ENCODE measurements at regions not wholly inside any gene's neighbourhood (a gene's known extent, or its start where the extent isn't known, plus 50 kb on each side); places are given as distances from the start of the nearest gene placed in this dataset.

- H3K9me3 ChIP-seq: no peaks in the 10 kb centered on the region
- no peaks in the 10 kb centered on the region for H3K36me3 ChIP-seq
- no peak overlapping the region for H3K4me3 ChIP-seq
- H3K27me3 ChIP-seq: no peaks in the 10 kb centered on the region
- H3K27ac ChIP-seq: no peak overlapping the region
- no peaks in the 10 kb centered on the region for H3K4me1 ChIP-seq
- DNase-seq: no peak
- TF ChIP-seq POLR2A (IDR thresholded peaks at IDR 0.05) (no peak), CTCF (IDR thresholded peaks at IDR 0.05) (no peak)
Measured at GRCh38 chr13:86932776-86933334, 738.3 kb upstream of the SLITRK5 start.

DNA sequence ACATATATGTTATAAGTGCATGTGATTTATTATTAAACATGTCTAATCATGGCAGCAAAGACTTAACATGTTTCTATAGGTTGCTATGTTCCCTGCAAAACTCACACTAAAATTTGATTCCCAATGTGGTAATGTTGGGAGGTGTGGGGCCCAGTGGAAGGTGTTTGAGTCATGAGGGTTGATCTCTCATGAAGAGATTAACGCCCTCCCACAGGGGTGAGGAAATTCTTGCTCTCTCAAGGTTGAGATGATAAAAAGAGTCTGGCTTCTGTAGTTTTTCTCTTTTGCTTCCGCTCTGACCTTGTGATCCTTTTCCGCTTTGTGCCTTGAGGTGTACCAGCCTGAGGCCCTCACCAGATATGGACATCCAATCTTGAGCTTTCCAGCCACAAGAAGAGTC lies 737.5 kb upstream of the SLITRK5 start:
- Histone ChIP-seq H3K27ac (no peak overlapping the region), H3K9me3 (no peaks in the 10 kb centered on the region), H3K36me3 (no peaks in the 10 kb centered on the region), H3K4me3 (no peak overlapping the region), H3K4me1 (no peaks in the 10 kb centered on the region), H3K27me3 (no peaks in the 10 kb centered on the region)
- no peak for DNase-seq
- no peak for TF ChIP-seq POLR2A (IDR thresholded peaks at IDR 0.05)
- TF ChIP-seq CTCF (IDR thresholded peaks at IDR 0.05): no peak

GRCh38 chr13:86937316-86937715 lies 733.9 kb upstream of the SLITRK5 start:
- no peaks in the 10 kb centered on the region for H3K36me3 ChIP-seq
- H3K9me3 ChIP-seq: no peaks in the 10 kb centered on the region
- DNase-seq: no peak
- TF ChIP-seq CTCF (IDR thresholded peaks at IDR 0.05) (no peak), POLR2A (IDR thresholded peaks at IDR 0.05) (no peak)
- H3K4me1 ChIP-seq: no peaks in the 10 kb centered on the region
- no peak overlapping the region for H3K27ac ChIP-seq
- no peaks in the 10 kb centered on the region for H3K27me3 ChIP-seq
- H3K4me3 ChIP-seq: no peak overlapping the region

DNA sequence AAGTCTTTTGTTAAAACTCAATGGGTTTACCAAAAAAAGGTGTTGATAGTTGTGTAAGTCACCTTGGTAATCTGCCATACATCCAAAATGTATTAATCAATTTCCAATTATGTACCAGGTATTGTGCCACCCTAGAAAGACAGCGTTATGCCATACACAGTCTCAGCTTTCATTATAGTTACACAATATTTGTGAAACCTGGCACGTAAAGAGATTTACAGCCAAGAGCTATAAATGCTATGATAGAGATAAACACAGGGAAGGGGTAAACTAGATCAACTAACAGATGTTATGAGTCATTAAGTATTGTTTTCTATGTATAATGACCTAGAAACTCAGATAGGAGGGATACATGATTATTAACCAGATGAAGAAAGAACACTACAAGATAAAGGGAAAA lies 725.6 kb upstream of the SLITRK5 start:
- Histone ChIP-seq H3K4me1 (no peaks in the 10 kb centered on the region), H3K27me3 (no peaks in the 10 kb centered on the region), H3K27ac (no peak overlapping the region), H3K9me3 (no peaks in the 10 kb centered on the region), H3K36me3 (no peaks in the 10 kb centered on the region), H3K4me3 (no peak overlapping the region)
- DNase-seq: no peak
- TF ChIP-seq CTCF (IDR thresholded peaks at IDR 0.05): no peak
- no peak for TF ChIP-seq POLR2A (IDR thresholded peaks at IDR 0.05)

DNA sequence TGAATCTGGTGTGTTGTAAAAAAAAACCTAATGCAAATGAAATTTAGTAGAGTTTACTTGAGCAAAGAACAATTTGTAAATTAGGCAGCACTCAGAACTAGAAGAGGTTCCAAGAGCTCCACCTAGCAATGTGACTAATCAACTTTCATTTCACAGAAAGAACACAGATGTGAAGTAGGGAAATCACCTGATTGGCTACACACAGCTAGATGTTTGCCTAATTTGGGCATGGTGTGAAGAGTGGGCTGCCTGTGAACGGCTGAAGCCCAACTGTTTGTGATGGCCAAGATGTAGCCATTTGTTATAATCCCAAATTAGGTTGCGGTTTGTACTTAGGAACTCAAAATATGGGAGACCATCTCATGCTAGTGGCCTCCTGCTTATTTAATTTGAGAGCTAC lies 724.4 kb upstream of the SLITRK5 start:
- no peaks in the 10 kb centered on the region for H3K27me3 ChIP-seq
- no peak overlapping the region for H3K27ac ChIP-seq
- no peaks in the 10 kb centered on the region for H3K9me3 ChIP-seq
- H3K4me1 ChIP-seq: no peaks in the 10 kb centered on the region
- no peak overlapping the region for H3K4me3 ChIP-seq
- no peak for DNase-seq
- TF ChIP-seq CTCF (IDR thresholded peaks at IDR 0.05) (no peak), POLR2A (IDR thresholded peaks at IDR 0.05) (no peak)
- H3K36me3 ChIP-seq: no peaks in the 10 kb centered on the region

- Histone ChIP-seq H3K36me3 (no peaks in the 10 kb centered on the region), H3K4me3 (no peak overlapping the region), H3K4me1 (no peaks in the 10 kb centered on the region), H3K27ac (no peak overlapping the region), H3K27me3 (no peaks in the 10 kb centered on the region), H3K9me3 (no peaks in the 10 kb centered on the region)
- no peak for DNase-seq
- TF ChIP-seq POLR2A (IDR thresholded peaks at IDR 0.05): no peak
- TF ChIP-seq CTCF (IDR thresholded peaks at IDR 0.05): no peak
Measured at GRCh38 chr13:86954341-86954740, 716.8 kb upstream of the SLITRK5 start.
